Suprapubic skin (tissue), 4 donors: ENCODE measurements at regions not wholly inside any gene's neighbourhood (a gene's known extent, or its start where the extent isn't known, plus 50 kb on each side); places are given as distances from the start of the nearest gene placed in this dataset.

Experiments
- DNase-seq, 2 donors: peaks; one replicate each; pipeline ENCODE4 v3.0.0-alpha.2; 2019; ENCODE audit warnings: low spot score in 2 of 2
- H3K27ac ChIP-seq: fragments of 200-600 bp; sonication (generic); one replicate; pipeline ENCODE4 v1.5.1; 2019
- H3K27me3 ChIP-seq: fragments of 200-600 bp; sonication (generic); one replicate; pipeline ENCODE4 v1.5.1; 2019
- H3K36me3 ChIP-seq: fragments of 200-600 bp; sonication (generic); one replicate; pipeline ENCODE4 v1.5.1; 2019
- H3K4me1 ChIP-seq: fragments of 200-600 bp; sonication (generic); one replicate; pipeline ENCODE4 v1.5.1; 2019
- H3K4me3 ChIP-seq: fragments of 200-600 bp; sonication (generic); one replicate; pipeline ENCODE4 v1.5.1; 2019; ENCODE audit warnings: mild to moderate bottlenecking
- H3K9me3 ChIP-seq: fragments of 200-600 bp; sonication (generic); one replicate; pipeline ENCODE4 v1.5.1; 2019
- CTCF ChIP-seq, 2 donors: fragments of 200-600 bp in 1 of 2; fragments of 450-650 bp in 1 of 2; sonication (generic) in 1 of 2; IDR thresholded peaks; one replicate each; pipeline ENCODE4 v1.5.1; 2016 to 2019; ENCODE audit warnings: antibody characterized with exemption in 2 of 2, mild to moderate bottlenecking in 1 of 2, moderate library complexity in 1 of 2
- EP300 ChIP-seq: sonication (generic); formaldehyde crosslinking; IDR thresholded peaks from one replicate; pipeline ENCODE4 v1.6.1; 2017; ENCODE audit warnings: antibody characterized with exemption
- POLR2A ChIP-seq, 2 donors: fragments of 450-650 bp; IDR thresholded peaks; one replicate each; pipeline ENCODE4 v1.6.1; 2017; ENCODE audit warnings: antibody characterized with exemption in 2 of 2, mild to moderate bottlenecking in 2 of 2, moderate library complexity in 2 of 2
- POLR2AphosphoS5 ChIP-seq, 3 donors: sonication (generic); formaldehyde crosslinking; IDR thresholded peaks; one replicate each; pipeline ENCODE4 v1.6.1; 2017; ENCODE audit warnings: antibody characterized with exemption in 3 of 3
- WGBS: methylation state at CpG from one replicate; pipeline ENCODE4 v1.1.5; 2018; 5-methylcytosine and 5-hydroxymethylcytosine counted together

GRCh38 chr12:31853520-31853919 lies 105.7 kb upstream of the RESF1 start:
- no peaks in the 10 kb centered on the region for H3K27me3 ChIP-seq
- peaks cover 23% of the 10 kb centered on the region for H3K9me3 ChIP-seq
- TF ChIP-seq EP300 (no peak), CTCF (IDR thresholded peaks at IDR 0.05) (no peak), POLR2AphosphoS5 (IDR thresholded peaks at IDR 0.05) (no peak), POLR2A (IDR thresholded peaks at IDR 0.05) (no peak)
- H3K4me1 ChIP-seq = no peaks in the 10 kb centered on the region
- no peaks in the 10 kb centered on the region for H3K36me3 ChIP-seq
- no peak for DNase-seq
- no peak overlapping the region for H3K4me3 ChIP-seq
- no peak overlapping the region for H3K27ac ChIP-seq

GRCh38 chr12:31850268-31850667 lies 108.9 kb upstream of the RESF1 start:
- no peak for TF ChIP-seq POLR2AphosphoS5 (IDR thresholded peaks at IDR 0.05)
- 74% methylated on average over 3 of the region's 3 CpGs for WGBS

GRCh38 chr12:31849090-31849687 lies 110.0 kb upstream of the RESF1 start:
- Histone ChIP-seq H3K4me1 (no peaks in the 10 kb centered on the region), H3K27me3 (no peaks in the 10 kb centered on the region), H3K9me3 (peaks cover 29% of the 10 kb centered on the region), H3K27ac (no peak overlapping the region), H3K36me3 (no peaks in the 10 kb centered on the region), H3K4me3 (no peak overlapping the region)
- WGBS = 76% methylated on average over 3 of the region's 3 CpGs
- DNase-seq = no peak
- TF ChIP-seq CTCF (IDR thresholded peaks at IDR 0.05) (no peak), POLR2A (IDR thresholded peaks at IDR 0.05) (no peak), POLR2AphosphoS5 (IDR thresholded peaks at IDR 0.05) (no peak)

More at GRCh38 chr12:31850268-31850667, 108.9 kb upstream of the RESF1 start:
- no peaks in the 10 kb centered on the region for H3K36me3 ChIP-seq
- no peaks in the 10 kb centered on the region for H3K27me3 ChIP-seq
- H3K4me3 ChIP-seq = no peak overlapping the region
- peaks cover 29% of the 10 kb centered on the region for H3K9me3 ChIP-seq
- H3K4me1 ChIP-seq = no peaks in the 10 kb centered on the region
- H3K27ac ChIP-seq = no peak overlapping the region
- DNase-seq = no peak

- TF ChIP-seq CTCF (IDR thresholded peaks at IDR 0.05) (no peak), POLR2AphosphoS5 (IDR thresholded peaks at IDR 0.05) (no peak), EP300 (no peak), POLR2A (IDR thresholded peaks at IDR 0.05) (no peak)
- Histone ChIP-seq H3K4me1 (no peaks in the 10 kb centered on the region), H3K9me3 (peaks cover 29% of the 10 kb centered on the region), H3K27ac (no peak overlapping the region), H3K4me3 (no peak overlapping the region), H3K27me3 (no peaks in the 10 kb centered on the region), H3K36me3 (no peaks in the 10 kb centered on the region)
- no peak for DNase-seq
Observed at GRCh38 chr12:31846405-31846804, 112.8 kb upstream of the RESF1 start.

GRCh38 chr12:31845613-31846322 lies 113.4 kb upstream of the RESF1 start:
- no peaks in the 10 kb centered on the region for H3K4me1 ChIP-seq
- no peaks in the 10 kb centered on the region for H3K36me3 ChIP-seq
- H3K27ac ChIP-seq = no peak overlapping the region
- no peak overlapping the region for H3K4me3 ChIP-seq
- TF ChIP-seq POLR2AphosphoS5 (IDR thresholded peaks at IDR 0.05) (no peak), EP300 (no peak), CTCF (IDR thresholded peaks at IDR 0.05) (no peak), POLR2A (IDR thresholded peaks at IDR 0.05) (no peak)
- DNase-seq = no peak
- WGBS = 47% methylated on average over 6 of the region's 6 CpGs
- no peaks in the 10 kb centered on the region for H3K27me3 ChIP-seq
- H3K9me3 ChIP-seq = peaks cover 25% of the 10 kb centered on the region
